Thoracic aorta (tissue), 2 donors: ENCODE measurements at regions not wholly inside any gene's neighbourhood (a gene's known extent, or its start where the extent isn't known, plus 50 kb on each side); places are given as distances from the start of the nearest gene placed in this dataset.
"Not testable (repeated sequence)": the region's sequence is repeated elsewhere in the genome, so short reads cannot be mapped to it uniquely, and the experiment has no call there.

Experiments used
- ATAC-seq: fragments of 150-250 bp; one replicate; pipeline ENCODE4 v1.8.0; 2017; ENCODE audit warnings: low read depth; ENCODE audit not compliant: insufficient number of reproducible peaks, low FRiP score
- DNase-seq: peaks from one replicate; pipeline ENCODE4 v3.0.0-alpha.2; 2020; ENCODE audit warnings: low spot score
- H3K27ac ChIP-seq, 2 donors: fragments of 200-600 bp; sonication (generic); 1 replicate in 1 of 2; 2 replicates in 1 of 2; pipeline ENCODE4 v1.5.1; 2016; ENCODE audit warnings: mild to moderate bottlenecking in 2 of 2, moderate library complexity in 2 of 2
- H3K27me3 ChIP-seq: fragments of 200-600 bp; sonication (generic); replicated peaks from 2 replicates; pipeline ENCODE4 v1.6.0; 2016; ENCODE audit warnings: mild to moderate bottlenecking; ENCODE audit not compliant: insufficient read depth
- H3K36me3 ChIP-seq: fragments of 200-600 bp; sonication (generic); one replicate; pipeline ENCODE4 v1.5.1; 2016
- H3K4me1 ChIP-seq, 2 donors: fragments of 200-600 bp; sonication (generic); 1 replicate in 1 of 2; 2 replicates in 1 of 2; pipeline versions ENCODE4 v1.5.1 to v1.6.0; 2016; ENCODE audit warnings: low read depth in 2 of 2, mild to moderate bottlenecking in 1 of 2; ENCODE audit not compliant: control insufficient read depth in 1 of 2
- H3K4me3 ChIP-seq: fragments of 200-600 bp; sonication (generic); 2 replicates; pipeline ENCODE4 v1.5.1; 2016; ENCODE audit warnings: mild to moderate bottlenecking
- H3K9me3 ChIP-seq: fragments of 200-600 bp; sonication (generic); 2 replicates; pipeline ENCODE4 v1.5.1; 2016
- CTCF ChIP-seq: fragments of 200-600 bp; sonication (generic); IDR thresholded peaks from one replicate; pipeline ENCODE4 v1.5.1; 2019; ENCODE audit warnings: antibody characterized with exemption

GRCh38 chr4:29113960-29114359, 1606.2 kb upstream of the PCDH7 start:
- no peaks in the 10 kb centered on the region for H3K4me1 ChIP-seq
- no peak overlapping the region for H3K4me3 ChIP-seq
- ATAC-seq (no peak), DNase-seq (no peak)
- H3K27me3 ChIP-seq = no peaks in the 10 kb centered on the region
- H3K36me3 ChIP-seq = no peaks in the 10 kb centered on the region
- H3K9me3 ChIP-seq = no peaks in the 10 kb centered on the region
- TF ChIP-seq CTCF = no peak
- no peak overlapping the region for H3K27ac ChIP-seq

- not testable (repeated sequence) for H3K36me3 ChIP-seq, H3K4me3 ChIP-seq, ATAC-seq, H3K4me1 ChIP-seq, DNase-seq, H3K27me3 ChIP-seq, H3K9me3 ChIP-seq, H3K27ac ChIP-seq
Observed at GRCh38 chr4:29117231-29117722, 1602.9 kb upstream of the PCDH7 start.

- TF ChIP-seq CTCF = no peak
- no peaks in the 10 kb centered on the region for H3K27me3 ChIP-seq
- no peak overlapping the region for H3K27ac ChIP-seq
- H3K4me1 ChIP-seq = no peaks in the 10 kb centered on the region
- ATAC-seq (no peak), DNase-seq (no peak)
- H3K36me3 ChIP-seq = no peaks in the 10 kb centered on the region
- H3K9me3 ChIP-seq = no peaks in the 10 kb centered on the region
- H3K4me3 ChIP-seq = no peak overlapping the region
Observed at GRCh38 chr4:29121586-29121985, 1598.6 kb upstream of the PCDH7 start.

- no peak for TF ChIP-seq CTCF
- no peaks in the 10 kb centered on the region for H3K9me3 ChIP-seq
- DNase-seq (no peak), ATAC-seq (no peak)
- no peaks in the 10 kb centered on the region for H3K27me3 ChIP-seq
- no peaks in the 10 kb centered on the region for H3K4me1 ChIP-seq
- H3K4me3 ChIP-seq = no peak overlapping the region
- H3K27ac ChIP-seq = no peak overlapping the region
- H3K36me3 ChIP-seq = no peaks in the 10 kb centered on the region
Observed at GRCh38 chr4:29128810-29129209, 1591.4 kb upstream of the PCDH7 start.

- Histone ChIP-seq H3K9me3 (no peaks in the 10 kb centered on the region), H3K27me3 (no peaks in the 10 kb centered on the region), H3K27ac (no peak overlapping the region), H3K4me3 (no peak overlapping the region), H3K36me3 (no peaks in the 10 kb centered on the region), H3K4me1 (no peaks in the 10 kb centered on the region)
- no peak for TF ChIP-seq CTCF
- ATAC-seq (no peak), DNase-seq (no peak)
Observed at GRCh38 chr4:29131304-29131703, 1588.9 kb upstream of the PCDH7 start.

GRCh38 chr4:29142708-29143107, 1577.5 kb upstream of the PCDH7 start:
- H3K27ac ChIP-seq = no peak overlapping the region
- no peak for ATAC-seq
- TF ChIP-seq CTCF = no peak

More at GRCh38 chr4:29142708-29143107, 1577.5 kb upstream of the PCDH7 start:
- no peak for DNase-seq
- H3K4me3 ChIP-seq = no peak overlapping the region
- H3K9me3 ChIP-seq = no peaks in the 10 kb centered on the region
- H3K36me3 ChIP-seq = no peaks in the 10 kb centered on the region
- no peaks in the 10 kb centered on the region for H3K4me1 ChIP-seq
- H3K27me3 ChIP-seq = no peaks in the 10 kb centered on the region
